ENCODE measurements at regions not wholly inside any gene's neighbourhood (a gene's known extent, or its start where the extent isn't known, plus 50 kb on each side); places are given as distances from the start of the nearest gene placed in this dataset.
A peak's percentile ranks its signal among the peaks of the same experiment; 100 is the strongest.

- peak; percentile 73 for DNase-seq (ENCODE audit: low spot score)
- Mint-ChIP-seq H3K27ac (ENCODE audit: unreplicated experiment) (no peak overlapping the region), H3K9me3 (ENCODE audit: low read depth) (peaks cover 20% of the 10 kb centered on the region), H3K36me3 (ENCODE audit: low read depth) (no peaks in the 10 kb centered on the region), H3K27me3 (ENCODE audit: low read depth) (peaks cover 6% of the 10 kb centered on the region), H3K4me1 (ENCODE audit: low read depth) (no peaks in the 10 kb centered on the region), H3K4me3 (ENCODE audit: unreplicated experiment) (no peak overlapping the region)
- TF ChIP-seq CTCF (IDR thresholded peaks at IDR 0.05), result no peak
Measured at GRCh38 chr2:240347373-240347940, 88.0 kb upstream of the GPC1 start.

GRCh38 chr2:240347949-240348500 lies 87.4 kb upstream of the GPC1 start:
- DNase-seq (ENCODE audit: low spot score), result peak; percentile 59

GRCh38 chr2:240348522-240348921 lies 86.9 kb upstream of the GPC1 start:
- no peak overlapping the region for H3K4me3 Mint-ChIP-seq (ENCODE audit: unreplicated experiment)
- no peak overlapping the region for H3K27ac Mint-ChIP-seq (ENCODE audit: unreplicated experiment)
- H3K36me3 Mint-ChIP-seq (ENCODE audit: low read depth), result no peaks in the 10 kb centered on the region
- no peaks in the 10 kb centered on the region for H3K4me1 Mint-ChIP-seq (ENCODE audit: low read depth)
- peaks cover 17% of the 10 kb centered on the region for H3K9me3 Mint-ChIP-seq (ENCODE audit: low read depth)
- peaks cover 6% of the 10 kb centered on the region for H3K27me3 Mint-ChIP-seq (ENCODE audit: low read depth)
- DNase-seq (ENCODE audit: low spot score), result peak; percentile 77
- TF ChIP-seq CTCF (IDR thresholded peaks at IDR 0.05), result no peak

More at GRCh38 chr2:240347949-240348500, 87.4 kb upstream of the GPC1 start:
- TF ChIP-seq CTCF (IDR thresholded peaks at IDR 0.05), result no peak
- Mint-ChIP-seq H3K4me3 (ENCODE audit: unreplicated experiment) (no peak overlapping the region), H3K27me3 (ENCODE audit: low read depth) (peaks cover 6% of the 10 kb centered on the region), H3K27ac (ENCODE audit: unreplicated experiment) (no peak overlapping the region), H3K36me3 (ENCODE audit: low read depth) (no peaks in the 10 kb centered on the region), H3K4me1 (ENCODE audit: low read depth) (no peaks in the 10 kb centered on the region), H3K9me3 (ENCODE audit: low read depth) (peaks cover 20% of the 10 kb centered on the region)

GRCh38 chr2:240349133-240350005 lies 86.1 kb upstream of the GPC1 start:
- H3K27me3 Mint-ChIP-seq (ENCODE audit: low read depth), result peaks cover 6% of the 10 kb centered on the region
- H3K4me3 Mint-ChIP-seq (ENCODE audit: unreplicated experiment), result no peak overlapping the region
- peaks cover 13% of the 10 kb centered on the region for H3K9me3 Mint-ChIP-seq (ENCODE audit: low read depth)
- H3K36me3 Mint-ChIP-seq (ENCODE audit: low read depth), result no peaks in the 10 kb centered on the region
- peak; percentile 58 for DNase-seq (ENCODE audit: low spot score)
- no peak for TF ChIP-seq CTCF (IDR thresholded peaks at IDR 0.05)
- no peaks in the 10 kb centered on the region for H3K4me1 Mint-ChIP-seq (ENCODE audit: low read depth)
- no peak overlapping the region for H3K27ac Mint-ChIP-seq (ENCODE audit: unreplicated experiment)

- no peak for DNase-seq (ENCODE audit: low spot score)
- Mint-ChIP-seq H3K4me3 (ENCODE audit: unreplicated experiment) (no peak overlapping the region), H3K27ac (ENCODE audit: unreplicated experiment) (no peak overlapping the region), H3K36me3 (ENCODE audit: low read depth) (no peaks in the 10 kb centered on the region), H3K4me1 (ENCODE audit: low read depth) (peaks cover 1% of the 10 kb centered on the region), H3K9me3 (ENCODE audit: low read depth) (peaks cover 7% of the 10 kb centered on the region), H3K27me3 (ENCODE audit: low read depth) (peaks cover 6% of the 10 kb centered on the region)
- TF ChIP-seq CTCF (IDR thresholded peaks at IDR 0.05), result no peak
Measured at GRCh38 chr2:240350006-240350355, 85.5 kb upstream of the GPC1 start.
